ENCODE measurements at regions not wholly inside any gene's neighbourhood (a gene's known extent, or its start where the extent isn't known, plus 50 kb on each side); places are given as distances from the start of the nearest gene placed in this dataset.

DNA sequence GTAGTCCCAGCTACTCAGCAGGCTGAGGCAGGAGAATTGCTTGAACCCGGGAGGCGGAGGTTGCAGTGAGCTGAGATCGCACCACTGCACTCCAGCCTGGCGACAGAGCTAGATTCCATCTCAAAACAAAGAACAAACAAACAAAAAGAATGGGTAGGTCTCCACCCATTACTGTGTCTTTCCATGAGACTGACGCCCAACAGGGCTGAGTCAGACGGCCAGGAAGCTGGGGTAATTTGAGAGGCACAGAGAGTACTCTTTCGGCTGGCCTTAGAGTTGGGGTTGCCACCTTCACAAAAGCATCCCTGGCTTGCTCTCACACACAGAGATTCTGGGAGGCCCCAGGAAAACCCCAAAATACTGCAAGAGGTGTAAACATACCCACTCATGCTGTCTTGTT is 72.0 kb upstream of the DHRSX start:
- TF ChIP-seq, protein P1, sequence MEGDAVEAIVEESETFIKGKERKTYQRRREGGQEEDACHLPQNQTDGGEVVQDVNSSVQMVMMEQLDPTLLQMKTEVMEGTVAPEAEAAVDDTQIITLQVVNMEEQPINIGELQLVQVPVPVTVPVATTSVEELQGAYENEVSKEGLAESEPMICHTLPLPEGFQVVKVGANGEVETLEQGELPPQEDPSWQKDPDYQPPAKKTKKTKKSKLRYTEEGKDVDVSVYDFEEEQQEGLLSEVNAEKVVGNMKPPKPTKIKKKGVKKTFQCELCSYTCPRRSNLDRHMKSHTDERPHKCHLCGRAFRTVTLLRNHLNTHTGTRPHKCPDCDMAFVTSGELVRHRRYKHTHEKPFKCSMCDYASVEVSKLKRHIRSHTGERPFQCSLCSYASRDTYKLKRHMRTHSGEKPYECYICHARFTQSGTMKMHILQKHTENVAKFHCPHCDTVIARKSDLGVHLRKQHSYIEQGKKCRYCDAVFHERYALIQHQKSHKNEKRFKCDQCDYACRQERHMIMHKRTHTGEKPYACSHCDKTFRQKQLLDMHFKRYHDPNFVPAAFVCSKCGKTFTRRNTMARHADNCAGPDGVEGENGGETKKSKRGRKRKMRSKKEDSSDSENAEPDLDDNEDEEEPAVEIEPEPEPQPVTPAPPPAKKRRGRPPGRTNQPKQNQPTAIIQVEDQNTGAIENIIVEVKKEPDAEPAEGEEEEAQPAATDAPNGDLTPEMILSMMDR (IDR thresholded peaks at IDR 0.05): no peak
- TF ChIP-seq GATA2 (CRISPR knock-in tag; IDR thresholded peaks at IDR 0.05): no peak
- TF ChIP-seq, protein P2, sequence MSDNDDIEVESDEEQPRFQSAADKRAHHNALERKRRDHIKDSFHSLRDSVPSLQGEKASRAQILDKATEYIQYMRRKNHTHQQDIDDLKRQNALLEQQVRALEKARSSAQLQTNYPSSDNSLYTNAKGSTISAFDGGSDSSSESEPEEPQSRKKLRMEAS (IDR thresholded peaks at IDR 0.05; ENCODE audit: low read depth): no peak
- TF ChIP-seq POLR2AphosphoS5 (IDR thresholded peaks at IDR 0.05; ENCODE audit: low read depth, low read length): no peak
- TF ChIP-seq, protein P3, sequence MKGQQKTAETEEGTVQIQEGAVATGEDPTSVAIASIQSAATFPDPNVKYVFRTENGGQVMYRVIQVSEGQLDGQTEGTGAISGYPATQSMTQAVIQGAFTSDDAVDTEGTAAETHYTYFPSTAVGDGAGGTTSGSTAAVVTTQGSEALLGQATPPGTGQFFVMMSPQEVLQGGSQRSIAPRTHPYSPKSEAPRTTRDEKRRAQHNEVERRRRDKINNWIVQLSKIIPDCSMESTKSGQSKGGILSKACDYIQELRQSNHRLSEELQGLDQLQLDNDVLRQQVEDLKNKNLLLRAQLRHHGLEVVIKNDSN (IDR thresholded peaks at IDR 0.05; ENCODE audit: borderline replicate concordance, low read depth): no peak
- TF ChIP-seq MXI1 (IDR thresholded peaks at IDR 0.05; ENCODE audit: low read depth, low read length): no peak
- TF ChIP-seq, protein P4, sequence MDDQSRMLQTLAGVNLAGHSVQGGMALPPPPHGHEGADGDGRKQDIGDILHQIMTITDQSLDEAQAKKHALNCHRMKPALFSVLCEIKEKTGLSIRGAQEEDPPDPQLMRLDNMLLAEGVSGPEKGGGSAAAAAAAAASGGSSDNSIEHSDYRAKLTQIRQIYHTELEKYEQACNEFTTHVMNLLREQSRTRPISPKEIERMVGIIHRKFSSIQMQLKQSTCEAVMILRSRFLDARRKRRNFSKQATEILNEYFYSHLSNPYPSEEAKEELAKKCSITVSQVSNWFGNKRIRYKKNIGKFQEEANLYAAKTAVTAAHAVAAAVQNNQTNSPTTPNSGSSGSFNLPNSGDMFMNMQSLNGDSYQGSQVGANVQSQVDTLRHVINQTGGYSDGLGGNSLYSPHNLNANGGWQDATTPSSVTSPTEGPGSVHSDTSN (IDR thresholded peaks at IDR 0.05): no peak
- no peak for TF ChIP-seq USF2 (IDR thresholded peaks at IDR 0.05; ENCODE audit: borderline replicate concordance, low read depth, low read length)
- no peak for TF ChIP-seq CHD2 (IDR thresholded peaks at IDR 0.05; ENCODE audit: low read length, partially characterized antibody)
